GM23248 (cell line): ENCODE measurements at regions not wholly inside any gene's neighbourhood (a gene's known extent, or its start where the extent isn't known, plus 50 kb on each side); places are given as distances from the start of the nearest gene placed in this dataset.

Source experiments
- EZH2 ChIP-seq: fragments of 200-600 bp; sonication (generic); IDR thresholded peaks from 2 replicates; pipeline ENCODE4 v1.6.1; 2018; ENCODE audit warnings: antibody characterized with exemption, mild to moderate bottlenecking; ENCODE audit not compliant: insufficient read depth, poor library complexity, severe bottlenecking
- EZH2phosphoT487 ChIP-seq: fragments of 200-600 bp; sonication (generic); IDR thresholded peaks from 2 replicates; pipeline ENCODE4 v1.6.1; 2018; ENCODE audit warnings: antibody characterized with exemption, moderate library complexity, mild to moderate bottlenecking, low read depth; ENCODE audit not compliant: insufficient read depth

- no peak for TF ChIP-seq EZH2
- TF ChIP-seq EZH2phosphoT487 = no peak
Observed at GRCh38 chrX:128582036-128582435, 529.8 kb upstream of the ACTRT1 start.
